ENCODE measurements at regions not wholly inside any gene's neighbourhood (a gene's known extent, or its start where the extent isn't known, plus 50 kb on each side); places are given as distances from the start of the nearest gene placed in this dataset.

DNA sequence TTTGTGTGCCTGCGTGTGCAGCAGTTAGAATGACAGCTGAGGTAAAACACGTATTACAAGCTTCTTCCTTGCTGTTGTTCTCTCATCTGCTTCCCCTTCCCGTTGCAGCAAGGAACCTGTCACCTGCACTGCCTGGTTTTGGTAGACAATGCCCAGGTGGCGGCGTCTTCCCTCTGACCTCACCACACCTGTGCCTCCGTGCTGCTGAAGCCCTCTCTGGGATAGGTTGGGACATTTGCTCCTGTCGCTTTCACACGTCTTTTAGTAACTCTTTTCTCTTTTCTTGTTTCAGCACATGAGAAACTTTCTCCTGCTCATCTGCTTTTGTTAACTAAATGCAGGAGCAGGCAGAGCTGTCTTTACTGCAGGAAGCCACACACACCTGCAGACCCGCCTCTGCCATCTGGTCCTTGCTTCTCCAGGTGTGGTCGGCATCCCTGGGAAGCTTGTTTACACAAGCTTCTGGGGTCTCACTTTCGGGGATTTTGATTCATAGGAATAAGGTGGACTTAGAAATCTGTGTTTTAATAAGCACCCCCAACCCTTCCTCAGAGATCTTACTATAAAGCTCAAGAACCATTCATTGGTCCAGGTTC lies 60.7 kb upstream of the EXOC6 start:
- Mint-ChIP-seq H3K9me3 (no peaks in the 10 kb centered on the region), H3K4me1 (peaks cover 45% of the 10 kb centered on the region), H3K4me3 (peak overlapping the region; percentile 0), H3K36me3 (ENCODE audit: low read depth) (no peaks in the 10 kb centered on the region), H3K27me3 (no peaks in the 10 kb centered on the region), H3K27ac (peak overlapping the region; percentile 59)
- TF ChIP-seq, protein P1, sequence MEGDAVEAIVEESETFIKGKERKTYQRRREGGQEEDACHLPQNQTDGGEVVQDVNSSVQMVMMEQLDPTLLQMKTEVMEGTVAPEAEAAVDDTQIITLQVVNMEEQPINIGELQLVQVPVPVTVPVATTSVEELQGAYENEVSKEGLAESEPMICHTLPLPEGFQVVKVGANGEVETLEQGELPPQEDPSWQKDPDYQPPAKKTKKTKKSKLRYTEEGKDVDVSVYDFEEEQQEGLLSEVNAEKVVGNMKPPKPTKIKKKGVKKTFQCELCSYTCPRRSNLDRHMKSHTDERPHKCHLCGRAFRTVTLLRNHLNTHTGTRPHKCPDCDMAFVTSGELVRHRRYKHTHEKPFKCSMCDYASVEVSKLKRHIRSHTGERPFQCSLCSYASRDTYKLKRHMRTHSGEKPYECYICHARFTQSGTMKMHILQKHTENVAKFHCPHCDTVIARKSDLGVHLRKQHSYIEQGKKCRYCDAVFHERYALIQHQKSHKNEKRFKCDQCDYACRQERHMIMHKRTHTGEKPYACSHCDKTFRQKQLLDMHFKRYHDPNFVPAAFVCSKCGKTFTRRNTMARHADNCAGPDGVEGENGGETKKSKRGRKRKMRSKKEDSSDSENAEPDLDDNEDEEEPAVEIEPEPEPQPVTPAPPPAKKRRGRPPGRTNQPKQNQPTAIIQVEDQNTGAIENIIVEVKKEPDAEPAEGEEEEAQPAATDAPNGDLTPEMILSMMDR (IDR thresholded peaks at IDR 0.05) = no peak
- ChIA-PET CTCF (interaction anchor here (0.9 to 1.7 kb wide), 2 partner anchors 31 to 98 kb away, joined by 3 to 4 read pairs; partner anchors contain the start of gene HHEX), POLR2A (interaction anchor here (0.6 to 5.1 kb wide), 6 partner anchors 31 to 1907 kb away, joined by 3 to 60 read pairs (median 14); partner anchors contain the start of genes HHEX and KIF11)
- intact Hi-C loops (cut with micrococcal nuclease) = loop anchor here (2.0 kb wide), 1 partner anchor 15 kb away; no protein-coding TSS in a partner anchor
- no peak for DNase-seq
- no peak for ATAC-seq (ENCODE audit: low read depth)

DNA sequence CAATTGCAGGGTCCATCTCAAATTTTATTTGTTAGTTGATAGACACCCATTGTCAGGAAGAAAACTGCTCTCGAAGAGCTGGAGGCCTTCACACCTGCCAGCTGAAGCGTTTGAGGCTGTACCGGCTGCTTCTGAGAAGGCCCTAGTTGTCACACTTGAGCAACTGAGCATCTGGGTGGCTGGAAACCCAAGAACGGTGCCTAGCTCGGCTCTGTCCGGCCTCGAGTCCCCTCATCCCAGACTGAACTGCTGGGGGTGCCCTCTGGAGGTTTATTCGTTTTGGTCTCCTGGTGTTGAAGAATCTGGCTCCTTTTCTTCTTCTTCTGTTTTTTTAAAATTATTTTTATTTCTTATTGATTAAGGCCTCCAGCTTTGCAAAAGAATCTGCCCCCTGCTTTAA lies 59.3 kb upstream of the EXOC6 start:
- Mint-ChIP-seq H3K9me3 (no peaks in the 10 kb centered on the region), H3K36me3 (ENCODE audit: low read depth) (no peaks in the 10 kb centered on the region), H3K4me1 (peaks cover 45% of the 10 kb centered on the region), H3K27me3 (no peaks in the 10 kb centered on the region), H3K4me3 (no peak overlapping the region), H3K27ac (peak overlapping the region; percentile 78)
- ATAC-seq (ENCODE audit: low read depth) (peak; percentile 84), DNase-seq (peak; percentile 20)
- TF ChIP-seq, protein P1 (IDR thresholded peaks at IDR 0.05) = no peak
- POLR2A ChIA-PET = interaction anchor here (0.6 to 5.1 kb wide), 13 partner anchors 15 to 215 kb away, joined by 3 to 60 read pairs (median 4); partner anchors contain the start of genes EXOC6, HHEX, IDE and KIF11
- intact Hi-C loops (cut with micrococcal nuclease) = loop anchor here (1.0 to 2.0 kb wide), 2 partner anchors 16 to 100 kb away; partner anchors contain the start of gene HHEX
- CTCF ChIA-PET = interaction anchor here (0.9 to 1.3 kb wide), 2 partner anchors 32 to 100 kb away, joined by 3 to 11 read pairs; partner anchors contain the start of gene HHEX

DNA sequence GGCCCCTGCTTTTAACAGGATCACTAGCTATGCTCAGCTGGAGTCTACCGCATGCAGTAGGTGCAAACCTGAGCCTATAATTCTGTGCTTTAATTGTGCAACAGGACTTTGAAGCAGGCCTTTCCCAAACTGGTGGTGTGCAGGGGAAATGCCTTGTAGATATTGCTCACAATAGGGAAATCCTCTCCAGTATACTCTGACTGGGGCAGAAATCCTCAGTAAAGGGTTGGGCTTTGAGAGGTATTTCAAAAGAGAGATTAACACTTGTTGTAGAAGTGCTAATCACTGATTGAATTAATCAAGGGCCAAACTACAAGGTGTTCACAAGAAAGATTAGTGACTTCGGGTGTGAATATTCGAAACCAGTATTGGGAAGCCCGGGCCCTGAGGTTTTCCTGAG lies 58.5 kb upstream of the EXOC6 start:
- ATAC-seq (ENCODE audit: low read depth) = no peak
- no peaks in the 10 kb centered on the region for H3K27me3 Mint-ChIP-seq
- no peaks in the 10 kb centered on the region for H3K36me3 Mint-ChIP-seq (ENCODE audit: low read depth)
- no peaks in the 10 kb centered on the region for H3K9me3 Mint-ChIP-seq
- H3K4me1 Mint-ChIP-seq = peaks cover 45% of the 10 kb centered on the region
- H3K27ac Mint-ChIP-seq = peak overlapping the region; percentile 92
- DNase-seq = no peak
- H3K4me3 Mint-ChIP-seq = no peak overlapping the region
- POLR2A ChIA-PET = interaction anchor here (0.6 to 5.1 kb wide), 5 partner anchors 14 to 198 kb away, joined by 4 to 60 read pairs (median 14); partner anchors contain the start of genes HHEX and KIF11
- TF ChIP-seq, protein P1 (IDR thresholded peaks at IDR 0.05) = no peak
- CTCF ChIA-PET = interaction anchor here (1.3 to 1.4 kb wide), 2 partner anchors 32 to 199 kb away, joined by 4 to 11 read pairs; no protein-coding TSS in a partner anchor
- intact Hi-C loops (cut with micrococcal nuclease) = loop anchor here (1.0 to 5.0 kb wide), 4 partner anchors 17 to 100 kb away; partner anchors contain the start of gene HHEX

DNA sequence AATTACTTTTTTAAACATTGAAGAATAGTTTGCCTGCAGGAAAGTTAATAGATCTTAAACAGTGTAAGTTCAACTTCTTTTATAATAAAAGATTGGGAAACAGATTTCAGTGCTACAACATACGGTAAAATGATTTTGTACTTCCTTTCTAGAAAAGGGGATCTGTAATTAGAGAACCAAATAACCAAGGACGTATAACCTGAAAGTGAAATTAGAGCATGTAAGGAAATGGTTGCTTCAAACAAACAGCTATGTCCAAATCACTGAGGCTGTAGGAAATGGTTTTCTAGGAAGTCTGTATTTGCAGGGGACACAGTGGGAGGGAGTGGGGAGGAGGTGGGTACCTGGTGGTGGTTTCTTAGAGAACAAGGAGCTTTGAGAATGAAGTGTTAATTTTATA lies 57.9 kb upstream of the EXOC6 start:
- intact Hi-C loops (cut with micrococcal nuclease) = loop anchor here (1.0 to 5.0 kb wide), 2 partner anchors 33 to 42 kb away; no protein-coding TSS in a partner anchor

More for the DNA sequence above, 57.9 kb upstream of the EXOC6 start:
- ATAC-seq (ENCODE audit: low read depth) = peak; percentile 47
- H3K9me3 Mint-ChIP-seq = no peaks in the 10 kb centered on the region
- peak overlapping the region; percentile 63 for H3K4me3 Mint-ChIP-seq
- H3K36me3 Mint-ChIP-seq (ENCODE audit: low read depth) = no peaks in the 10 kb centered on the region
- TF ChIP-seq, protein P1 (IDR thresholded peaks at IDR 0.05) = no peak
- CTCF ChIA-PET = interaction anchor here (0.9 to 1.4 kb wide), 2 partner anchors 99 to 199 kb away, joined by 4 read pairs; no protein-coding TSS in a partner anchor
- H3K27me3 Mint-ChIP-seq = no peaks in the 10 kb centered on the region
- POLR2A ChIA-PET = interaction anchor here (0.6 to 5.1 kb wide), 9 partner anchors 13 to 199 kb away, joined by 3 to 60 read pairs (median 4); partner anchors contain the start of genes HHEX and KIF11
- DNase-seq = no peak
- peak overlapping the region; percentile 92 for H3K27ac Mint-ChIP-seq
- H3K4me1 Mint-ChIP-seq = peaks cover 45% of the 10 kb centered on the region
